ENCODE measurements at regions not wholly inside any gene's neighbourhood (a gene's known extent, or its start where the extent isn't known, plus 50 kb on each side); places are given as distances from the start of the nearest gene placed in this dataset.

DNA sequence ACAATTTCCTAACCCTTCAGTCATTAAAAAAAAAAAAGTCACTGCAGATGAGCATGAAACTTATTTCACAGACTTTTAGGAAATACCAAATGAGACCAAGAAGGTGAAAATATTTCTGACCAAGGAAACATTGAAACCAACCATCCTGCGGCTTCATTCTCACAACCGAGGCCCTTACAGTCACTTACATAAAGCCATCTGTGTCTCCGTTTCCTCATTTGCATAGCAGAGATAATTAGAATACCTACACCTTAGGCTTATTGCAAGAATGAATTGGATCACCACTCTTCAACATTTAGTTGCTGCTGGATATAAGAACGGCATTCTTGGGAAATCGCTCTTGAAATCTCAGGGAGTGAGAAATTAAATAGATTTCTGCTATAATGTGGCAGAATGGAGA is 356.2 kb downstream of the HS3ST1 start:
- TF ChIP-seq, protein P1, sequence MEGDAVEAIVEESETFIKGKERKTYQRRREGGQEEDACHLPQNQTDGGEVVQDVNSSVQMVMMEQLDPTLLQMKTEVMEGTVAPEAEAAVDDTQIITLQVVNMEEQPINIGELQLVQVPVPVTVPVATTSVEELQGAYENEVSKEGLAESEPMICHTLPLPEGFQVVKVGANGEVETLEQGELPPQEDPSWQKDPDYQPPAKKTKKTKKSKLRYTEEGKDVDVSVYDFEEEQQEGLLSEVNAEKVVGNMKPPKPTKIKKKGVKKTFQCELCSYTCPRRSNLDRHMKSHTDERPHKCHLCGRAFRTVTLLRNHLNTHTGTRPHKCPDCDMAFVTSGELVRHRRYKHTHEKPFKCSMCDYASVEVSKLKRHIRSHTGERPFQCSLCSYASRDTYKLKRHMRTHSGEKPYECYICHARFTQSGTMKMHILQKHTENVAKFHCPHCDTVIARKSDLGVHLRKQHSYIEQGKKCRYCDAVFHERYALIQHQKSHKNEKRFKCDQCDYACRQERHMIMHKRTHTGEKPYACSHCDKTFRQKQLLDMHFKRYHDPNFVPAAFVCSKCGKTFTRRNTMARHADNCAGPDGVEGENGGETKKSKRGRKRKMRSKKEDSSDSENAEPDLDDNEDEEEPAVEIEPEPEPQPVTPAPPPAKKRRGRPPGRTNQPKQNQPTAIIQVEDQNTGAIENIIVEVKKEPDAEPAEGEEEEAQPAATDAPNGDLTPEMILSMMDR (IDR thresholded peaks at IDR 0.05) = no peak
- no peak for TF ChIP-seq POLR2A (IDR thresholded peaks at IDR 0.05)

Measured in body of pancreas (tissue), 4 donors.